BE2C (cell line): ENCODE measurements at regions not wholly inside any gene's neighbourhood (a gene's known extent, or its start where the extent isn't known, plus 50 kb on each side); places are given as distances from the start of the nearest gene placed in this dataset.
A peak's percentile ranks its signal among the peaks of the same experiment; 100 is the strongest.

Experiments used
- DNase-seq: peaks from one replicate; pipeline ENCODE4 v3.0.0-alpha.2; 2020
- H3K27me3 ChIP-seq: fragments of 250-450 bp; sonication (Bioruptor Pico); 2 replicates; pipeline ENCODE4 v1.5.1; 2020; ENCODE audit warnings: mild to moderate bottlenecking
- H3K36me3 ChIP-seq: fragments of 250-450 bp; sonication (Bioruptor Pico); 2 replicates; pipeline ENCODE4 v1.5.1; 2020; ENCODE audit warnings: mild to moderate bottlenecking
- H3K4me1 ChIP-seq: fragments of 250-450 bp; sonication (Bioruptor Pico); 2 replicates; pipeline ENCODE4 v1.5.1; 2020
- H3K4me3 ChIP-seq: 2 replicates; pipeline ENCODE4 v1.5.1; 2011; ENCODE audit warnings: low read depth, low read length
- H3K9me3 ChIP-seq: fragments of 250-450 bp; sonication (Bioruptor Pico); 2 replicates; pipeline ENCODE4 v1.5.1; 2020
- CTCF ChIP-seq: IDR thresholded peaks from 2 replicates; pipeline ENCODE4 v1.5.1; 2012; ENCODE audit warnings: mild to moderate bottlenecking, low read depth, low read length

GRCh38 chr16:85544668-85545067 lies 68.5 kb upstream of the GSE1 start:
- no peaks in the 10 kb centered on the region for H3K27me3 ChIP-seq
- H3K4me1 ChIP-seq = peaks cover 17% of the 10 kb centered on the region
- DNase-seq = peak; percentile 60
- no peaks in the 10 kb centered on the region; the same call in 1 of the 2 replicates for H3K36me3 ChIP-seq
- H3K4me3 ChIP-seq = no peak overlapping the region
- no peak for TF ChIP-seq CTCF
- H3K9me3 ChIP-seq = no peaks in the 10 kb centered on the region

GRCh38 chr16:85545227-85545818 lies 67.8 kb upstream of the GSE1 start:
- peaks cover 17% of the 10 kb centered on the region for H3K4me1 ChIP-seq
- DNase-seq = no peak
- TF ChIP-seq CTCF = no peak
- H3K36me3 ChIP-seq = no peaks in the 10 kb centered on the region
- H3K9me3 ChIP-seq = no peaks in the 10 kb centered on the region
- H3K27me3 ChIP-seq = no peaks in the 10 kb centered on the region
- H3K4me3 ChIP-seq = no peak overlapping the region

GRCh38 chr16:85546585-85547447 lies 66.3 kb upstream of the GSE1 start:
- H3K27me3 ChIP-seq = no peaks in the 10 kb centered on the region
- no peak for DNase-seq
- H3K4me3 ChIP-seq = no peak overlapping the region
- TF ChIP-seq CTCF = 0 out of 2 replicates have a peak, but pooled peaks have one; percentile 26
- H3K36me3 ChIP-seq = no peaks in the 10 kb centered on the region
- peaks cover 25% of the 10 kb centered on the region for H3K4me1 ChIP-seq
- H3K9me3 ChIP-seq = no peaks in the 10 kb centered on the region

GRCh38 chr16:85548375-85548774 lies 64.7 kb upstream of the GSE1 start:
- Histone ChIP-seq H3K9me3 (no peaks in the 10 kb centered on the region), H3K36me3 (no peaks in the 10 kb centered on the region), H3K4me1 (peaks cover 23% of the 10 kb centered on the region), H3K27me3 (no peaks in the 10 kb centered on the region), H3K4me3 (no peak overlapping the region)
- no peak for TF ChIP-seq CTCF
- DNase-seq = no peak

GRCh38 chr16:85549766-85550421 lies 63.2 kb upstream of the GSE1 start:
- Histone ChIP-seq H3K4me1 (peaks cover 13% of the 10 kb centered on the region), H3K36me3 (no peaks in the 10 kb centered on the region), H3K27me3 (no peaks in the 10 kb centered on the region), H3K4me3 (no peak overlapping the region), H3K9me3 (no peaks in the 10 kb centered on the region)
- no peak for TF ChIP-seq CTCF
- DNase-seq = no peak
